Left hindlimb (tissue), 1 donor: ENCODE measurements at regions not wholly inside any gene's neighbourhood (a gene's known extent, or its start where the extent isn't known, plus 50 kb on each side); places are given as distances from the start of the nearest gene placed in this dataset.

ENCODE experiments used
- DNase-seq: peaks from one replicate; pipeline ENCODE4 v3.0.0-alpha.2; 2018

- no peak for DNase-seq
Measured at GRCh38 chr2:226002438-226002837, 602.9 kb downstream of the NYAP2 start.

GRCh38 chr2:226001716-226002115 is 602.2 kb downstream of the NYAP2 start:
- DNase-seq = no peak

GRCh38 chr2:225999692-226000091 is 600.2 kb downstream of the NYAP2 start:
- no peak for DNase-seq

GRCh38 chr2:225998653-225999052 is 599.1 kb downstream of the NYAP2 start:
- no peak for DNase-seq

GRCh38 chr2:225998116-225998515 is 598.6 kb downstream of the NYAP2 start:
- DNase-seq = no peak

GRCh38 chr2:225996462-225996828 is 596.9 kb downstream of the NYAP2 start:
- DNase-seq = no peak

- no peak for DNase-seq
Measured at GRCh38 chr2:225995796-225996461, 596.4 kb downstream of the NYAP2 start.

GRCh38 chr2:225994748-225995405 is 595.4 kb downstream of the NYAP2 start:
- no peak for DNase-seq

GRCh38 chr2:225993430-225993829 is 593.9 kb downstream of the NYAP2 start:
- DNase-seq = no peak

- no peak for DNase-seq
Measured at GRCh38 chr2:225989809-225990208, 590.3 kb downstream of the NYAP2 start.

GRCh38 chr2:225980372-225980771 is 580.9 kb downstream of the NYAP2 start:
- DNase-seq = no peak

- no peak for DNase-seq
Measured at GRCh38 chr2:225971433-225971832, 571.9 kb downstream of the NYAP2 start.

- no peak for DNase-seq
Measured at GRCh38 chr2:225948903-225949302, 549.4 kb downstream of the NYAP2 start.

- no peak for DNase-seq
Measured at GRCh38 chr2:225938991-225939390, 539.5 kb downstream of the NYAP2 start.

- no peak for DNase-seq
Measured at GRCh38 chr2:225937625-225938187, 538.2 kb downstream of the NYAP2 start.

GRCh38 chr2:225932811-225933413 is 533.4 kb downstream of the NYAP2 start:
- DNase-seq = no peak

- DNase-seq = no peak
Measured at GRCh38 chr2:225930687-225931086, 531.2 kb downstream of the NYAP2 start.

- DNase-seq = no peak
Measured at GRCh38 chr2:225920621-225921220, 521.2 kb downstream of the NYAP2 start.

GRCh38 chr2:225916692-225917091 is 517.2 kb downstream of the NYAP2 start:
- no peak for DNase-seq

- no peak for DNase-seq
Measured at GRCh38 chr2:225911019-225911418, 511.5 kb downstream of the NYAP2 start.

- no peak for DNase-seq
Measured at GRCh38 chr2:225895126-225895525, 495.6 kb downstream of the NYAP2 start.

- DNase-seq = no peak
Measured at GRCh38 chr2:225894236-225894980, 494.9 kb downstream of the NYAP2 start.

- DNase-seq = no peak
Measured at GRCh38 chr2:225893151-225893550, 493.6 kb downstream of the NYAP2 start.
